ENCODE measurements at regions not wholly inside any gene's neighbourhood (a gene's known extent, or its start where the extent isn't known, plus 50 kb on each side); places are given as distances from the start of the nearest gene placed in this dataset.

- H3K36me3 ChIP-seq (replicated peaks; ENCODE audit: low read depth, low read length) = no peaks in the 10 kb centered on the region
- no peak overlapping the region; the same call in 1 of the 2 replicates for H2AFZ ChIP-seq (ENCODE audit: low read depth, low read length)
- TF ChIP-seq CTCF (IDR thresholded peaks at IDR 0.05; ENCODE audit: low read depth, low read length) = no peak
- no peak for TF ChIP-seq EZH2phosphoT487 (IDR thresholded peaks at IDR 0.05; ENCODE audit: low read depth)
- no peak overlapping the region for H3K4me3 ChIP-seq (ENCODE audit: low read length)
- no peak overlapping the region for H3K27ac ChIP-seq (ENCODE audit: low read length)
- no peaks in the 10 kb centered on the region for H3K9me3 ChIP-seq (ENCODE audit: insufficient read depth, low read length)
- no peaks in the 10 kb centered on the region for H3K4me1 ChIP-seq (ENCODE audit: low read length)
- no peak overlapping the region for H3K9ac ChIP-seq (ENCODE audit: low read length)
- H3K27me3 ChIP-seq (ENCODE audit: low read depth, low read length) = no peaks in the 10 kb centered on the region
- H3K79me2 ChIP-seq (ENCODE audit: low read length) = no peaks in the 10 kb centered on the region
- no peak overlapping the region for H3K4me2 ChIP-seq (ENCODE audit: low read length)
- no peaks in the 10 kb centered on the region for H4K20me1 ChIP-seq (ENCODE audit: insufficient read depth, low read length)
These were observed 571.7 kb downstream of the KCTD12 start for GRCh38 chr13:76314495-76314894.

- TF ChIP-seq EZH2phosphoT487 (IDR thresholded peaks at IDR 0.05; ENCODE audit: low read depth) = no peak
- TF ChIP-seq CTCF (IDR thresholded peaks at IDR 0.05; ENCODE audit: low read depth, low read length) = no peak
- Histone ChIP-seq H2AFZ (ENCODE audit: low read depth, low read length) (no peak overlapping the region), H3K27ac (ENCODE audit: low read length) (no peak overlapping the region), H3K4me2 (ENCODE audit: low read length) (no peak overlapping the region), H3K9ac (ENCODE audit: low read length) (no peak overlapping the region), H3K9me3 (ENCODE audit: insufficient read depth, low read length) (no peaks in the 10 kb centered on the region), H4K20me1 (ENCODE audit: insufficient read depth, low read length) (no peaks in the 10 kb centered on the region), H3K4me3 (ENCODE audit: low read length) (no peak overlapping the region), H3K4me1 (ENCODE audit: low read length) (no peaks in the 10 kb centered on the region), H3K79me2 (ENCODE audit: low read length) (no peaks in the 10 kb centered on the region), H3K27me3 (ENCODE audit: low read depth, low read length) (no peaks in the 10 kb centered on the region), H3K36me3 (replicated peaks; ENCODE audit: low read depth, low read length) (no peaks in the 10 kb centered on the region)
These were observed 579.1 kb downstream of the KCTD12 start for GRCh38 chr13:76307142-76307541.

DNA sequence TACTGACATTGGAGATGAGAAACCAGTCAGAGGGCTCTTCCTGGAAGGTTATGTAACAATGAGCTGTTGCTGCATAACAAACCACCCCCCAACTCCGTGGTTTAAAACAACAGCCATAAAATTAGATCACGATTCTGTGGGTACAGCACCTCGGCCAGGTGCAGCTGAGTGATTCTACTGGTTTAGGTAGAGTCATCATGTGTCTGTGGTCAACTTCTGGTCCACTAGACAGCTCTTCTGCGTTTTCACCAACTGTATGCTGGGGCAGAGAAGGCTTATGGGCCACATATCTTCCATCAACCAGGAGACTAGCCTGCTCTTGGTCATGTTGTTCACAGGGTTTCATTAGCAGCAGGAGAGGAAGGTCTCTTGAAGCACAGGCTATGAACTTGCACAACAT, 585.5 kb downstream of the KCTD12 start:
- H4K20me1 ChIP-seq (ENCODE audit: insufficient read depth, low read length) = no peaks in the 10 kb centered on the region
- no peaks in the 10 kb centered on the region for H3K4me1 ChIP-seq (ENCODE audit: low read length)
- no peak overlapping the region for H3K27ac ChIP-seq (ENCODE audit: low read length)
- no peaks in the 10 kb centered on the region for H3K9me3 ChIP-seq (ENCODE audit: insufficient read depth, low read length)
- H2AFZ ChIP-seq (ENCODE audit: low read depth, low read length) = no peak overlapping the region
- H3K36me3 ChIP-seq (replicated peaks; ENCODE audit: low read depth, low read length) = no peaks in the 10 kb centered on the region
- no peak overlapping the region for H3K9ac ChIP-seq (ENCODE audit: low read length)
- H3K79me2 ChIP-seq (ENCODE audit: low read length) = no peaks in the 10 kb centered on the region
- no peak overlapping the region for H3K4me3 ChIP-seq (ENCODE audit: low read length)
- H3K27me3 ChIP-seq (ENCODE audit: low read depth, low read length) = no peaks in the 10 kb centered on the region
- TF ChIP-seq EZH2phosphoT487 (IDR thresholded peaks at IDR 0.05; ENCODE audit: low read depth) (no peak), CTCF (IDR thresholded peaks at IDR 0.05; ENCODE audit: low read depth, low read length) (no peak)
- H3K4me2 ChIP-seq (ENCODE audit: low read length) = no peak overlapping the region

GRCh38 chr13:76297331-76297730, 588.9 kb downstream of the KCTD12 start:
- Histone ChIP-seq H3K4me3 (ENCODE audit: low read length) (no peak overlapping the region), H3K9ac (ENCODE audit: low read length) (no peak overlapping the region), H3K27me3 (ENCODE audit: low read depth, low read length) (no peaks in the 10 kb centered on the region), H2AFZ (ENCODE audit: low read depth, low read length) (no peak overlapping the region), H3K4me2 (ENCODE audit: low read length) (no peak overlapping the region), H3K4me1 (ENCODE audit: low read length) (no peaks in the 10 kb centered on the region), H3K9me3 (ENCODE audit: insufficient read depth, low read length) (no peaks in the 10 kb centered on the region), H3K27ac (ENCODE audit: low read length) (no peak overlapping the region), H3K36me3 (replicated peaks; ENCODE audit: low read depth, low read length) (no peaks in the 10 kb centered on the region), H3K79me2 (ENCODE audit: low read length) (no peaks in the 10 kb centered on the region), H4K20me1 (ENCODE audit: insufficient read depth, low read length) (no peaks in the 10 kb centered on the region)
- no peak for TF ChIP-seq EZH2phosphoT487 (IDR thresholded peaks at IDR 0.05; ENCODE audit: low read depth)
- no peak for TF ChIP-seq CTCF (IDR thresholded peaks at IDR 0.05; ENCODE audit: low read depth, low read length)
